ENCODE measurements at regions not wholly inside any gene's neighbourhood (a gene's known extent, or its start where the extent isn't known, plus 50 kb on each side); places are given as distances from the start of the nearest gene placed in this dataset.

GRCh38 chr1:165052936-165053335, 303.6 kb downstream of the LMX1A start:
- in situ Hi-C loops (cut with HindIII; ENCODE audit: low pct_ligation_motif_present, low sequenced_read_pairs), result no loop called here
- Histone ChIP-seq H3K27ac (no peak overlapping the region), H3K4me3 (ENCODE audit: low read depth, low read length) (no peak overlapping the region), H3K36me3 (replicated peaks) (no peaks in the 10 kb centered on the region), H3K27me3 (replicated peaks) (no peaks in the 10 kb centered on the region)
- no peak for TF ChIP-seq CTCF (IDR thresholded peaks at IDR 0.05; ENCODE audit: low read depth, low read length, missing control alignments)
- no peak for DNase-seq

- no peaks in the 10 kb centered on the region for H3K27me3 ChIP-seq (replicated peaks)
- in situ Hi-C loops (cut with HindIII; ENCODE audit: low pct_ligation_motif_present, low sequenced_read_pairs), result no loop called here
- TF ChIP-seq CTCF (IDR thresholded peaks at IDR 0.05; ENCODE audit: low read depth, low read length, missing control alignments), result no peak
Observed at GRCh38 chr1:165052431-165052830, 304.1 kb downstream of the LMX1A start.

GRCh38 chr1:165050246-165050645, 306.3 kb downstream of the LMX1A start:
- TF ChIP-seq CTCF (IDR thresholded peaks at IDR 0.05; ENCODE audit: low read depth, low read length, missing control alignments), result no peak
- in situ Hi-C loops (cut with HindIII; ENCODE audit: low pct_ligation_motif_present, low sequenced_read_pairs), result no loop called here

More at GRCh38 chr1:165052431-165052830, 304.1 kb downstream of the LMX1A start:
- Histone ChIP-seq H3K4me3 (ENCODE audit: low read depth, low read length) (no peak overlapping the region), H3K27ac (no peak overlapping the region), H3K36me3 (replicated peaks) (no peaks in the 10 kb centered on the region)
- no peak for DNase-seq

GRCh38 chr1:165047994-165048393, 308.5 kb downstream of the LMX1A start:
- in situ Hi-C loops (cut with HindIII; ENCODE audit: low pct_ligation_motif_present, low sequenced_read_pairs), result no loop called here

More at GRCh38 chr1:165050246-165050645, 306.3 kb downstream of the LMX1A start:
- no peak for DNase-seq
- Histone ChIP-seq H3K27me3 (replicated peaks) (no peaks in the 10 kb centered on the region), H3K4me3 (ENCODE audit: low read depth, low read length) (no peak overlapping the region), H3K27ac (no peak overlapping the region), H3K36me3 (replicated peaks) (no peaks in the 10 kb centered on the region)

GRCh38 chr1:165045902-165046301, 310.6 kb downstream of the LMX1A start:
- H3K4me3 ChIP-seq (ENCODE audit: low read depth, low read length), result no peak overlapping the region
- no peaks in the 10 kb centered on the region for H3K36me3 ChIP-seq (replicated peaks)
- in situ Hi-C loops (cut with HindIII; ENCODE audit: low pct_ligation_motif_present, low sequenced_read_pairs), result no loop called here
- H3K27me3 ChIP-seq (replicated peaks), result no peaks in the 10 kb centered on the region
- no peak overlapping the region for H3K27ac ChIP-seq
- no peak for DNase-seq
- TF ChIP-seq CTCF (IDR thresholded peaks at IDR 0.05; ENCODE audit: low read depth, low read length, missing control alignments), result no peak

More at GRCh38 chr1:165047994-165048393, 308.5 kb downstream of the LMX1A start:
- Histone ChIP-seq H3K27me3 (replicated peaks) (no peaks in the 10 kb centered on the region), H3K4me3 (ENCODE audit: low read depth, low read length) (no peak overlapping the region), H3K27ac (no peak overlapping the region), H3K36me3 (replicated peaks) (no peaks in the 10 kb centered on the region)
- TF ChIP-seq CTCF (IDR thresholded peaks at IDR 0.05; ENCODE audit: low read depth, low read length, missing control alignments), result no peak
- no peak for DNase-seq

GRCh38 chr1:165040641-165041040, 315.9 kb downstream of the LMX1A start:
- no peaks in the 10 kb centered on the region for H3K36me3 ChIP-seq (replicated peaks)
- no peaks in the 10 kb centered on the region for H3K27me3 ChIP-seq (replicated peaks)
- DNase-seq, result no peak
- no peak for TF ChIP-seq CTCF (IDR thresholded peaks at IDR 0.05; ENCODE audit: low read depth, low read length, missing control alignments)
- no peak overlapping the region for H3K4me3 ChIP-seq (ENCODE audit: low read depth, low read length)
- H3K27ac ChIP-seq, result no peak overlapping the region
- in situ Hi-C loops (cut with HindIII; ENCODE audit: low pct_ligation_motif_present, low sequenced_read_pairs), result no loop called here
